ENCODE measurements at regions not wholly inside any gene's neighbourhood (a gene's known extent, or its start where the extent isn't known, plus 50 kb on each side); places are given as distances from the start of the nearest gene placed in this dataset.
"Not testable (repeated sequence)": the region's sequence is repeated elsewhere in the genome, so short reads cannot be mapped to it uniquely, and the experiment has no call there.

DNA sequence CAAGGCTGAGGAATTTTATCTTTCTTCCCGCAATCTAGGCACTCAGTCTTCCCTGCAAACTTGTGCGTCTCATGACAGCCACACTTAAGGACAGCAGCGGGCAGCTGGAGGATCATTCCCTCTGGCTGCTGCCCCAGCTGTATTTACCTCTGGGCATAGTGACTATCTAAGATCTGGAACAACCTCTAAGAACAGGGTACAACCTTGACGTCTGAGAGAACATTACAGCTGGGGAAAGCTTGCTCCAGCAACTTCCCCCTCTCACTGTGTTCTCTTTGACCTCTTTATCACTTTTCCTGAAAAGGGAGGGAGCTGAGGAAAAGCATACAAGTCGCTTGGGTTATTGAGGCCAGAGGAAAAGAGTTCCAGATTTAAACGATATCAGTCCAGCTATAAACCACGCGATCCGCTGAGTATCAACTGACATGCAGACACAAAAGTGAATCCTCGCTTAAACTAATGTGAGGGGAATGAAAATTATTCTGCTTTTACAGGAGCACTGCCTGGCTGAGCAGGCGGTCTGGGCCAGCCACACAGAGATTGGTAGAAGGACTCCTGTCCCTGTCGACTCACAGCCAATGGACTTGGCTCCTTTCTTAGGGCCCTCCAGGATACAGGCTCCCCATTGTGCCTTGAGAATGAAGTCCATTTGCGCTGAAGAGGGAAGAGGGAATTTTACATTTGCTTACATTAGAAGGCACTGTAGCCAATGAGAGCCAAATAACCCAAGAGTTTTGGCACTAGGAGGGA is 153.3 kb downstream of the QRSL1 start:
- TF ChIP-seq, protein P1, sequence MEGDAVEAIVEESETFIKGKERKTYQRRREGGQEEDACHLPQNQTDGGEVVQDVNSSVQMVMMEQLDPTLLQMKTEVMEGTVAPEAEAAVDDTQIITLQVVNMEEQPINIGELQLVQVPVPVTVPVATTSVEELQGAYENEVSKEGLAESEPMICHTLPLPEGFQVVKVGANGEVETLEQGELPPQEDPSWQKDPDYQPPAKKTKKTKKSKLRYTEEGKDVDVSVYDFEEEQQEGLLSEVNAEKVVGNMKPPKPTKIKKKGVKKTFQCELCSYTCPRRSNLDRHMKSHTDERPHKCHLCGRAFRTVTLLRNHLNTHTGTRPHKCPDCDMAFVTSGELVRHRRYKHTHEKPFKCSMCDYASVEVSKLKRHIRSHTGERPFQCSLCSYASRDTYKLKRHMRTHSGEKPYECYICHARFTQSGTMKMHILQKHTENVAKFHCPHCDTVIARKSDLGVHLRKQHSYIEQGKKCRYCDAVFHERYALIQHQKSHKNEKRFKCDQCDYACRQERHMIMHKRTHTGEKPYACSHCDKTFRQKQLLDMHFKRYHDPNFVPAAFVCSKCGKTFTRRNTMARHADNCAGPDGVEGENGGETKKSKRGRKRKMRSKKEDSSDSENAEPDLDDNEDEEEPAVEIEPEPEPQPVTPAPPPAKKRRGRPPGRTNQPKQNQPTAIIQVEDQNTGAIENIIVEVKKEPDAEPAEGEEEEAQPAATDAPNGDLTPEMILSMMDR (IDR thresholded peaks at IDR 0.05; ENCODE audit: poor library complexity), result no peak
- TF ChIP-seq EZH2 (IDR thresholded peaks at IDR 0.05; ENCODE audit: borderline replicate concordance), result no peak
- TF ChIP-seq EZH2phosphoT487 (IDR thresholded peaks at IDR 0.05; ENCODE audit: low read depth, severe bottlenecking, unreplicated experiment), result no peak
- no peak overlapping the region for H3K4me3 ChIP-seq
- no peaks in the 10 kb centered on the region for H3K27me3 ChIP-seq
- no peaks in the 10 kb centered on the region for H3K36me3 ChIP-seq (replicated peaks; ENCODE audit: insufficient read depth, low read depth)
- peaks cover 7% of the 10 kb centered on the region for H3K4me1 ChIP-seq (ENCODE audit: insufficient read depth)
- H4K20me1 ChIP-seq (ENCODE audit: insufficient read depth, poor library complexity, severe bottlenecking), result no peaks in the 10 kb centered on the region
- H3K9me2 ChIP-seq (replicated peaks; ENCODE audit: insufficient read depth), result no peaks in the 10 kb centered on the region
- H2AFZ ChIP-seq, result no peak overlapping the region
- H3K9me3 ChIP-seq (ENCODE audit: low read depth), result no peaks in the 10 kb centered on the region
- peaks cover 3% of the 10 kb centered on the region for H3K79me2 ChIP-seq
- peak overlapping the region; percentile 40 for H3K4me2 ChIP-seq
- DNase-seq (ENCODE audit: low spot score), result no peak
- 54% methylated on average over 13 of the region's 13 CpGs for WGBS (ENCODE audit: low lambda C conversion rate, missing lambda C conversion rate)
- H3K27ac ChIP-seq, result peak overlapping the region; percentile 25

DNA sequence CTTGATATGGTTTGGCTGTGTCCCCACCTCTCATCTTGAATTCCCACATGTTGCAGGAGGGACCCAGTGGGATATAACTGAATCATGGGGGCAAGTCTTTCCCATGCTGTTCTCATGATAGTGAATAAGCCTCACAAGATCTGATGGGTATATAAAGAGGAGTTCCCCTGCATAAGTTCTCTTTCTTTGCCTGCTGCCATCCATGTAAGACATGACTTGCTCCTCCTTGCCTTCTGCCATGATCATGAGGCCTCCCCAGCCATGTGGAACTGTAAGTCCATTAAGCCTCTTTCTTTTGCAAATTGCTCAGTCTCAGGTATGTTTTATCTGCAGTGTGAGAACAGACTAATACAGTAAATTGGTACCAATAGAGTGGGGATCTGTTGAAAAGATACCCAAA is 150.2 kb downstream of the QRSL1 start:
- not testable (repeated sequence) for H3K9me2 ChIP-seq (replicated peaks; ENCODE audit: insufficient read depth); H3K4me3 ChIP-seq; H4K20me1 ChIP-seq (ENCODE audit: insufficient read depth, poor library complexity, severe bottlenecking); H3K4me2 ChIP-seq; H3K4me1 ChIP-seq (ENCODE audit: insufficient read depth); DNase-seq (ENCODE audit: low spot score); H3K9me3 ChIP-seq (ENCODE audit: low read depth); H3K27ac ChIP-seq; H2AFZ ChIP-seq; H3K27me3 ChIP-seq; H3K79me2 ChIP-seq; H3K36me3 ChIP-seq (replicated peaks; ENCODE audit: insufficient read depth, low read depth)

DNA sequence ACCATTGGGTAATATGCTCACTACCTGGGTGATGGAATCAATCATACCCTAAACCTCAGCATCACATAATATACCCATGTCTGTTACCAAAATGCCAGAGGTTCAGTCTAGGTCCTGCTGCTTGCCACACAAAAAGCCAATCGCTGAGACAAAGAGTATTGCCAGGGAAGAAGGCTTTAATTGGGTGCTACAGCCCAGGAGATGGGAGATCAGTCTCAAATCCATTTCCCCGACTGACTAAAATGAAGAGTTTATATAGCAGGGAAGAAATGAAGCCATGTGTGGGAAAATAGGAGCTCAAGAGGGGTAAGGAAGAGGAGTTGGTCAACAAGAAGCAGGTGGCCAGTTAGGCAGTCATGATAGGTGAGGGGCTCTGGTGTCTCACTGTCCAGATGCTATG is 149.6 kb downstream of the QRSL1 start:
- H3K4me2 ChIP-seq, result no peak overlapping the region
- H4K20me1 ChIP-seq (ENCODE audit: insufficient read depth, poor library complexity, severe bottlenecking), result no peaks in the 10 kb centered on the region
- no peaks in the 10 kb centered on the region for H3K79me2 ChIP-seq
- H3K27ac ChIP-seq, result no peak overlapping the region
- no peak overlapping the region for H3K4me3 ChIP-seq
- H3K27me3 ChIP-seq, result no peaks in the 10 kb centered on the region
- 85% methylated on average over 2 of the region's 2 CpGs for WGBS (ENCODE audit: low lambda C conversion rate, missing lambda C conversion rate)
- TF ChIP-seq, protein P1 (IDR thresholded peaks at IDR 0.05; ENCODE audit: poor library complexity), result no peak
- TF ChIP-seq EZH2phosphoT487 (IDR thresholded peaks at IDR 0.05; ENCODE audit: low read depth, severe bottlenecking, unreplicated experiment), result no peak
- no peak for TF ChIP-seq EZH2 (IDR thresholded peaks at IDR 0.05; ENCODE audit: borderline replicate concordance)
- no peak overlapping the region for H2AFZ ChIP-seq
- H3K36me3 ChIP-seq (replicated peaks; ENCODE audit: insufficient read depth, low read depth), result no peaks in the 10 kb centered on the region
- DNase-seq (ENCODE audit: low spot score), result no peak
- H3K4me1 ChIP-seq (ENCODE audit: insufficient read depth), result peaks cover 13% of the 10 kb centered on the region
- H3K9me2 ChIP-seq (replicated peaks; ENCODE audit: insufficient read depth), result no peaks in the 10 kb centered on the region
- H3K9me3 ChIP-seq (ENCODE audit: low read depth), result no peaks in the 10 kb centered on the region

DNA sequence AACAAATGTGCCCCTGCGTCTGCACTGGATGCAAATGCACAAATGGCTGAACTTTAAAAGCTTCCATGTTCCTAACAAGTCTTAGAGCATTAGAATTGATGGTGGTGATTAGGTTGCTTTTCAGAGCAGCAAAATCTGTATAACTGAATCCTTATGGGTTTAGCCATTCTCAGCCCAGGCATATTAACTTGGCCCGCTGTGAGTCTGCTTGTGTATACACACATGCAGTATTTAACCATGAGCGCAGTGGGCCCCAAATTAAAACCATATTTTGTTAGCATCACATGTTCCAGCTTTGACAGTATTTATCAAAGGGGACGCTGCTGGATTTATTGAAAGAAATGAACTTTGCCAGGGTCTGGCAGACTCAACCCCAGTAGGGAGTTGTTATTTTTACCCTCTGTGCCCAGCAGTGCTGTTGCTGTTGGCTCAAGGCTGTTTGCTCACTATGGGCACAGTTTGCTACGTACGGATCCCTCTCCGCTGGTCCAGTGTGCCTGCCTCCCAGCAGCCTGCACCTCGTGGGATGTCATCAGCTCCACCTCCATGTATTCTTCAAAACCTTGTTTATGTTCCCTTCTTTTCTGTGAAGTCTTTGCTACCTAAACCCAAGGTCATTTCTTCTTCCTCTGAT is 144.7 kb downstream of the QRSL1 start:
- no peak for TF ChIP-seq EZH2 (IDR thresholded peaks at IDR 0.05; ENCODE audit: borderline replicate concordance)
- H3K27me3 ChIP-seq, result no peaks in the 10 kb centered on the region
- no peaks in the 10 kb centered on the region for H3K9me2 ChIP-seq (replicated peaks; ENCODE audit: insufficient read depth)
- H4K20me1 ChIP-seq (ENCODE audit: insufficient read depth, poor library complexity, severe bottlenecking), result no peaks in the 10 kb centered on the region
- H3K79me2 ChIP-seq, result no peaks in the 10 kb centered on the region
- H2AFZ ChIP-seq, result no peak overlapping the region
- no peaks in the 10 kb centered on the region for H3K36me3 ChIP-seq (replicated peaks; ENCODE audit: insufficient read depth, low read depth)
- peak overlapping the region; percentile 62 for H3K27ac ChIP-seq
- H3K9me3 ChIP-seq (ENCODE audit: low read depth), result no peaks in the 10 kb centered on the region
- peak; percentile 49 for DNase-seq (ENCODE audit: low spot score)
- H3K4me2 ChIP-seq, result peak overlapping the region; percentile 55
- WGBS (ENCODE audit: low lambda C conversion rate, missing lambda C conversion rate), result 66% methylated on average over 8 of the region's 8 CpGs
- no peak overlapping the region for H3K4me3 ChIP-seq
- peaks cover 20% of the 10 kb centered on the region for H3K4me1 ChIP-seq (ENCODE audit: insufficient read depth)
